ENCODE measurements at regions not wholly inside any gene's neighbourhood (a gene's known extent, or its start where the extent isn't known, plus 50 kb on each side); places are given as distances from the start of the nearest gene placed in this dataset.

DNA sequence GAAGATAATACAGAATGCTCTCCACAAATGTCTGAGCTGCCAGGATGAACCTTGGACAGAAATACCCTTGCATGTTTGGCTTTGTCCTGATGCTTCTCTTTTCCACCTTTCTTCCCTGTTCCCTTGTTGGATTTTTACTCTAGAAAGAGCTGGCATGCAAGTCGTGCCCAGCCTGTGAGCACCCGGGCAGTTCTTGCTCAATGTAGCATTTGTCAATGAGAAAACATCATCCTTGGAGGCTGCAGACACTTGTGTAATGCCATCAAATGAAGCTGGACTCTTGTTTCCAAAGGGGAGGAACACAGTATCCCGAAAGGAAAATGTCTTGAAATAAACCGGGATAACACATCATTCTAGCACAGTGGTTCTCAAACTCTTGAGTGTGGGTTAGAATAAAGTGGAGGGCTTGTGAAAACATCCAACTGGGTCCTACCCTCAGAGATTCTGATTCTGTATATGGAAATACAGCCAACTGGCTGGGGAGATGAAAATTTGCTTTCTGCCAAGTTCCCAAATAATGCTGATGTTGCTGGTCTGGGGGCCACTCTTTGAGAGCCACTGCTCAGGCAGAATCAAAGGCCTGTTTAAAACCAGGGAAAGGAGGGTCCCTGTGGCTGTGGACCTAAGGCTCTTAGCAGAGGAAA lies 237.2 kb downstream of the SPATA18 start:
- TF ChIP-seq, protein P1, sequence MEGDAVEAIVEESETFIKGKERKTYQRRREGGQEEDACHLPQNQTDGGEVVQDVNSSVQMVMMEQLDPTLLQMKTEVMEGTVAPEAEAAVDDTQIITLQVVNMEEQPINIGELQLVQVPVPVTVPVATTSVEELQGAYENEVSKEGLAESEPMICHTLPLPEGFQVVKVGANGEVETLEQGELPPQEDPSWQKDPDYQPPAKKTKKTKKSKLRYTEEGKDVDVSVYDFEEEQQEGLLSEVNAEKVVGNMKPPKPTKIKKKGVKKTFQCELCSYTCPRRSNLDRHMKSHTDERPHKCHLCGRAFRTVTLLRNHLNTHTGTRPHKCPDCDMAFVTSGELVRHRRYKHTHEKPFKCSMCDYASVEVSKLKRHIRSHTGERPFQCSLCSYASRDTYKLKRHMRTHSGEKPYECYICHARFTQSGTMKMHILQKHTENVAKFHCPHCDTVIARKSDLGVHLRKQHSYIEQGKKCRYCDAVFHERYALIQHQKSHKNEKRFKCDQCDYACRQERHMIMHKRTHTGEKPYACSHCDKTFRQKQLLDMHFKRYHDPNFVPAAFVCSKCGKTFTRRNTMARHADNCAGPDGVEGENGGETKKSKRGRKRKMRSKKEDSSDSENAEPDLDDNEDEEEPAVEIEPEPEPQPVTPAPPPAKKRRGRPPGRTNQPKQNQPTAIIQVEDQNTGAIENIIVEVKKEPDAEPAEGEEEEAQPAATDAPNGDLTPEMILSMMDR (IDR thresholded peaks at IDR 0.05; ENCODE audit: control extremely low read depth in 1 of 3, insufficient read depth in 1 of 3, low read depth in 1 of 3, low read length in 3 of 3) = no peak
- TF ChIP-seq GABPA (IDR thresholded peaks at IDR 0.05; ENCODE audit: borderline replicate concordance, insufficient read depth, low read length) (no peak), JUN (IDR thresholded peaks at IDR 0.05; ENCODE audit: low read depth, low read length) (no peak), CEBPB (IDR thresholded peaks at IDR 0.05; ENCODE audit: low read depth, low read length) (no peak), RBBP5 (IDR thresholded peaks at IDR 0.05; ENCODE audit: borderline replicate concordance, low read depth, low read length) (no peak), TCF12 (IDR thresholded peaks at IDR 0.05; ENCODE audit: low read depth, low read length) (no peak), TEAD4 (IDR thresholded peaks at IDR 0.05; ENCODE audit: low read depth, low read length) (no peak), EZH2 (IDR thresholded peaks at IDR 0.05; ENCODE audit: low read depth, low read length, severe bottlenecking) (no peak), SIN3A (conservative IDR thresholded peaks at IDR 0.05 in 1 of 2, IDR thresholded peaks at IDR 0.05 in 1 of 2; ENCODE audit: low read depth in 1 of 2, low read length in 2 of 2) (no peak), POLR2AphosphoS5 (IDR thresholded peaks at IDR 0.05; ENCODE audit: low read depth, low read length) (no peak), POLR2A (IDR thresholded peaks at IDR 0.05; ENCODE audit: control extremely low read depth in 1 of 2, low read depth in 2 of 2, low read length in 2 of 2) (no peak)
- TF ChIP-seq, protein P2, sequence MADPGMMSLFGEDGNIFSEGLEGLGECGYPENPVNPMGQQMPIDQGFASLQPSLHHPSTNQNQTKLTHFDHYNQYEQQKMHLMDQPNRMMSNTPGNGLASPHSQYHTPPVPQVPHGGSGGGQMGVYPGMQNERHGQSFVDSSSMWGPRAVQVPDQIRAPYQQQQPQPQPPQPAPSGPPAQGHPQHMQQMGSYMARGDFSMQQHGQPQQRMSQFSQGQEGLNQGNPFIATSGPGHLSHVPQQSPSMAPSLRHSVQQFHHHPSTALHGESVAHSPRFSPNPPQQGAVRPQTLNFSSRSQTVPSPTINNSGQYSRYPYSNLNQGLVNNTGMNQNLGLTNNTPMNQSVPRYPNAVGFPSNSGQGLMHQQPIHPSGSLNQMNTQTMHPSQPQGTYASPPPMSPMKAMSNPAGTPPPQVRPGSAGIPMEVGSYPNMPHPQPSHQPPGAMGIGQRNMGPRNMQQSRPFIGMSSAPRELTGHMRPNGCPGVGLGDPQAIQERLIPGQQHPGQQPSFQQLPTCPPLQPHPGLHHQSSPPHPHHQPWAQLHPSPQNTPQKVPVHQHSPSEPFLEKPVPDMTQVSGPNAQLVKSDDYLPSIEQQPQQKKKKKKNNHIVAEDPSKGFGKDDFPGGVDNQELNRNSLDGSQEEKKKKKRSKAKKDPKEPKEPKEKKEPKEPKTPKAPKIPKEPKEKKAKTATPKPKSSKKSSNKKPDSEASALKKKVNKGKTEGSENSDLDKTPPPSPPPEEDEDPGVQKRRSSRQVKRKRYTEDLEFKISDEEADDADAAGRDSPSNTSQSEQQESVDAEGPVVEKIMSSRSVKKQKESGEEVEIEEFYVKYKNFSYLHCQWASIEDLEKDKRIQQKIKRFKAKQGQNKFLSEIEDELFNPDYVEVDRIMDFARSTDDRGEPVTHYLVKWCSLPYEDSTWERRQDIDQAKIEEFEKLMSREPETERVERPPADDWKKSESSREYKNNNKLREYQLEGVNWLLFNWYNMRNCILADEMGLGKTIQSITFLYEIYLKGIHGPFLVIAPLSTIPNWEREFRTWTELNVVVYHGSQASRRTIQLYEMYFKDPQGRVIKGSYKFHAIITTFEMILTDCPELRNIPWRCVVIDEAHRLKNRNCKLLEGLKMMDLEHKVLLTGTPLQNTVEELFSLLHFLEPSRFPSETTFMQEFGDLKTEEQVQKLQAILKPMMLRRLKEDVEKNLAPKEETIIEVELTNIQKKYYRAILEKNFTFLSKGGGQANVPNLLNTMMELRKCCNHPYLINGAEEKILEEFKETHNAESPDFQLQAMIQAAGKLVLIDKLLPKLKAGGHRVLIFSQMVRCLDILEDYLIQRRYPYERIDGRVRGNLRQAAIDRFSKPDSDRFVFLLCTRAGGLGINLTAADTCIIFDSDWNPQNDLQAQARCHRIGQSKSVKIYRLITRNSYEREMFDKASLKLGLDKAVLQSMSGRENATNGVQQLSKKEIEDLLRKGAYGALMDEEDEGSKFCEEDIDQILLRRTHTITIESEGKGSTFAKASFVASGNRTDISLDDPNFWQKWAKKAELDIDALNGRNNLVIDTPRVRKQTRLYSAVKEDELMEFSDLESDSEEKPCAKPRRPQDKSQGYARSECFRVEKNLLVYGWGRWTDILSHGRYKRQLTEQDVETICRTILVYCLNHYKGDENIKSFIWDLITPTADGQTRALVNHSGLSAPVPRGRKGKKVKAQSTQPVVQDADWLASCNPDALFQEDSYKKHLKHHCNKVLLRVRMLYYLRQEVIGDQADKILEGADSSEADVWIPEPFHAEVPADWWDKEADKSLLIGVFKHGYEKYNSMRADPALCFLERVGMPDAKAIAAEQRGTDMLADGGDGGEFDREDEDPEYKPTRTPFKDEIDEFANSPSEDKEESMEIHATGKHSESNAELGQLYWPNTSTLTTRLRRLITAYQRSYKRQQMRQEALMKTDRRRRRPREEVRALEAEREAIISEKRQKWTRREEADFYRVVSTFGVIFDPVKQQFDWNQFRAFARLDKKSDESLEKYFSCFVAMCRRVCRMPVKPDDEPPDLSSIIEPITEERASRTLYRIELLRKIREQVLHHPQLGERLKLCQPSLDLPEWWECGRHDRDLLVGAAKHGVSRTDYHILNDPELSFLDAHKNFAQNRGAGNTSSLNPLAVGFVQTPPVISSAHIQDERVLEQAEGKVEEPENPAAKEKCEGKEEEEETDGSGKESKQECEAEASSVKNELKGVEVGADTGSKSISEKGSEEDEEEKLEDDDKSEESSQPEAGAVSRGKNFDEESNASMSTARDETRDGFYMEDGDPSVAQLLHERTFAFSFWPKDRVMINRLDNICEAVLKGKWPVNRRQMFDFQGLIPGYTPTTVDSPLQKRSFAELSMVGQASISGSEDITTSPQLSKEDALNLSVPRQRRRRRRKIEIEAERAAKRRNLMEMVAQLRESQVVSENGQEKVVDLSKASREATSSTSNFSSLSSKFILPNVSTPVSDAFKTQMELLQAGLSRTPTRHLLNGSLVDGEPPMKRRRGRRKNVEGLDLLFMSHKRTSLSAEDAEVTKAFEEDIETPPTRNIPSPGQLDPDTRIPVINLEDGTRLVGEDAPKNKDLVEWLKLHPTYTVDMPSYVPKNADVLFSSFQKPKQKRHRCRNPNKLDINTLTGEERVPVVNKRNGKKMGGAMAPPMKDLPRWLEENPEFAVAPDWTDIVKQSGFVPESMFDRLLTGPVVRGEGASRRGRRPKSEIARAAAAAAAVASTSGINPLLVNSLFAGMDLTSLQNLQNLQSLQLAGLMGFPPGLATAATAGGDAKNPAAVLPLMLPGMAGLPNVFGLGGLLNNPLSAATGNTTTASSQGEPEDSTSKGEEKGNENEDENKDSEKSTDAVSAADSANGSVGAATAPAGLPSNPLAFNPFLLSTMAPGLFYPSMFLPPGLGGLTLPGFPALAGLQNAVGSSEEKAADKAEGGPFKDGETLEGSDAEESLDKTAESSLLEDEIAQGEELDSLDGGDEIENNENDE (IDR thresholded peaks at IDR 0.05; ENCODE audit: insufficient replicate concordance, low read length) = no peak

All from H1 (cell line).